Fibroblast of lung (primary cell): ENCODE measurements at regions not wholly inside any gene's neighbourhood (a gene's known extent, or its start where the extent isn't known, plus 50 kb on each side); places are given as distances from the start of the nearest gene placed in this dataset.

Experiments
- CTCF ChIP-seq, 2 donors: IDR thresholded peaks in 1 of 2; conservative IDR thresholded peaks in 1 of 2; 1 replicate in 1 of 2; 2 replicates in 1 of 2; pipeline ENCODE4 v1.5.1; 2011 to 2012; ENCODE audit warnings: low read length in 2 of 2, control low read depth in 1 of 2, inconsistent platforms in 1 of 2, low read depth in 1 of 2, mild to moderate bottlenecking in 1 of 2
- EZH2 ChIP-seq: IDR thresholded peaks from 2 replicates; pipeline ENCODE4 v1.5.1; 2012; ENCODE audit warnings: low read length, control low read depth, mild to moderate bottlenecking; ENCODE audit errors: missing control alignments

GRCh38 chrX:78574306-78574705, 84.8 kb downstream of the RTL3 start:
- TF ChIP-seq CTCF (conservative IDR thresholded peaks at IDR 0.05 in 1 of 2, IDR thresholded peaks at IDR 0.05 in 1 of 2; ENCODE audit: low read depth in 1 of 2, low read length in 2 of 2) (no peak), EZH2 (no peak)
